Peyer's patch (tissue), 4 donors: ENCODE measurements at regions not wholly inside any gene's neighbourhood (a gene's known extent, or its start where the extent isn't known, plus 50 kb on each side); places are given as distances from the start of the nearest gene placed in this dataset.

Experiments used
- POLR2A ChIP-seq, 2 donors: fragments of 450-650 bp; IDR thresholded peaks; one replicate each; pipeline ENCODE4 v1.5.1; 2017; ENCODE audit warnings: antibody characterized with exemption in 2 of 2, mild to moderate bottlenecking in 2 of 2, moderate library complexity in 2 of 2
- TF ChIP-seq, protein P1 (sequence below), 6 experiments: fragments of 450-650 bp in 4 of 6; fragments of 200-600 bp in 2 of 6; sonication (generic) in 1 of 6; IDR thresholded peaks; one replicate each; pipeline ENCODE4 v1.5.1; 2017 to 2019; ENCODE audit warnings: antibody characterized with exemption in 6 of 6, mild to moderate bottlenecking in 3 of 6, moderate library complexity in 1 of 6

DNA sequence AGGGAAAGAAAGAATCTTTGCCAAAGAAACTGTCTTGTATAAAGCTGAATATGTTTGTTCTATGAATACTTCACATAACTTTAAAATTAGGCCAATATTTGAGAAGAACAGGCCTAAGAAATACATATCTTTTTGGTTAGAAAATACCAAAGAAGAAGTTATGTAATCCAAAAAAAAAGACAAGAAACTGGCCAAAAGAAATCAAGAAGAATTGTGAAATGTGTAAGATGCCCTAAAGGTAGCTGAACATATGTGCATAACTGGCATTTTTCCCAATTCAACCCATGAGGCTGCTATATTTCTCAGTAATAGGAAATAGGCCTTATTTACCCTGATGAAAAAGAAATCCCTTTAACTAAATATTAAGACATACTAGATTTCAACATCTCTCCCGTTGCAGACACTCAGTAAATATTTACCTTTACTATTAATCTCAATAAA lies 290.0 kb downstream of the CETN3 start:
- TF ChIP-seq, protein P1, sequence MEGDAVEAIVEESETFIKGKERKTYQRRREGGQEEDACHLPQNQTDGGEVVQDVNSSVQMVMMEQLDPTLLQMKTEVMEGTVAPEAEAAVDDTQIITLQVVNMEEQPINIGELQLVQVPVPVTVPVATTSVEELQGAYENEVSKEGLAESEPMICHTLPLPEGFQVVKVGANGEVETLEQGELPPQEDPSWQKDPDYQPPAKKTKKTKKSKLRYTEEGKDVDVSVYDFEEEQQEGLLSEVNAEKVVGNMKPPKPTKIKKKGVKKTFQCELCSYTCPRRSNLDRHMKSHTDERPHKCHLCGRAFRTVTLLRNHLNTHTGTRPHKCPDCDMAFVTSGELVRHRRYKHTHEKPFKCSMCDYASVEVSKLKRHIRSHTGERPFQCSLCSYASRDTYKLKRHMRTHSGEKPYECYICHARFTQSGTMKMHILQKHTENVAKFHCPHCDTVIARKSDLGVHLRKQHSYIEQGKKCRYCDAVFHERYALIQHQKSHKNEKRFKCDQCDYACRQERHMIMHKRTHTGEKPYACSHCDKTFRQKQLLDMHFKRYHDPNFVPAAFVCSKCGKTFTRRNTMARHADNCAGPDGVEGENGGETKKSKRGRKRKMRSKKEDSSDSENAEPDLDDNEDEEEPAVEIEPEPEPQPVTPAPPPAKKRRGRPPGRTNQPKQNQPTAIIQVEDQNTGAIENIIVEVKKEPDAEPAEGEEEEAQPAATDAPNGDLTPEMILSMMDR (IDR thresholded peaks at IDR 0.05) = no peak
- TF ChIP-seq POLR2A (IDR thresholded peaks at IDR 0.05) = no peak
